ENCODE measurements at regions not wholly inside any gene's neighbourhood (a gene's known extent, or its start where the extent isn't known, plus 50 kb on each side); places are given as distances from the start of the nearest gene placed in this dataset.

GRCh38 chr10:111650088-111650487 lies 533.5 kb downstream of the GPAM start:
- Histone ChIP-seq H3K27ac (no peak overlapping the region), H3K4me3 (no peak overlapping the region), H3K9ac (ENCODE audit: insufficient read length) (no peak overlapping the region), H3K36me3 (ENCODE audit: insufficient read depth, low read length) (no peaks in the 10 kb centered on the region), H3K9me3 (ENCODE audit: low read depth, low read length) (no peaks in the 10 kb centered on the region)
- no peak for TF ChIP-seq POLR2AphosphoS5 (IDR thresholded peaks at IDR 0.05; ENCODE audit: borderline replicate concordance, low read depth, low read length)
- TF ChIP-seq EZH2 (IDR thresholded peaks at IDR 0.05), result no peak
- no peak for TF ChIP-seq FOXP2 (optimal IDR thresholded peaks at IDR 0.05; ENCODE audit: control extremely low read depth, extremely low read length, insufficient read depth)
- DNase-seq (ENCODE audit: low read depth, low spot score), result no peak

- no peaks in the 10 kb centered on the region for H3K36me3 ChIP-seq (ENCODE audit: insufficient read depth, low read length)
- no peaks in the 10 kb centered on the region for H3K9me3 ChIP-seq (ENCODE audit: low read depth, low read length)
- H3K9ac ChIP-seq (ENCODE audit: insufficient read length), result no peak overlapping the region
- H3K4me3 ChIP-seq, result no peak overlapping the region
- TF ChIP-seq FOXP2 (optimal IDR thresholded peaks at IDR 0.05; ENCODE audit: control extremely low read depth, extremely low read length, insufficient read depth), result no peak
- TF ChIP-seq POLR2AphosphoS5 (IDR thresholded peaks at IDR 0.05; ENCODE audit: borderline replicate concordance, low read depth, low read length), result no peak
- DNase-seq (ENCODE audit: low read depth, low spot score), result no peak
- no peak overlapping the region for H3K27ac ChIP-seq
Observed at GRCh38 chr10:111656066-111656465, 527.5 kb downstream of the GPAM start.

GRCh38 chr10:111677759-111678158 lies 505.8 kb downstream of the GPAM start:
- H3K9me3 ChIP-seq (ENCODE audit: low read depth, low read length), result no peaks in the 10 kb centered on the region
- no peak overlapping the region for H3K27ac ChIP-seq
- TF ChIP-seq EZH2 (IDR thresholded peaks at IDR 0.05) (no peak), POLR2AphosphoS5 (IDR thresholded peaks at IDR 0.05; ENCODE audit: borderline replicate concordance, low read depth, low read length) (no peak), FOXP2 (optimal IDR thresholded peaks at IDR 0.05; ENCODE audit: control extremely low read depth, extremely low read length, insufficient read depth) (no peak)
- no peak for DNase-seq (ENCODE audit: low read depth, low spot score)
- H3K36me3 ChIP-seq (ENCODE audit: insufficient read depth, low read length), result no peaks in the 10 kb centered on the region
- H3K9ac ChIP-seq (ENCODE audit: insufficient read length), result no peak overlapping the region
- no peak overlapping the region for H3K4me3 ChIP-seq

- no peak overlapping the region for H3K4me3 ChIP-seq
- no peaks in the 10 kb centered on the region for H3K36me3 ChIP-seq (ENCODE audit: insufficient read depth, low read length)
- no peaks in the 10 kb centered on the region for H3K9me3 ChIP-seq (ENCODE audit: low read depth, low read length)
- TF ChIP-seq POLR2AphosphoS5 (IDR thresholded peaks at IDR 0.05; ENCODE audit: borderline replicate concordance, low read depth, low read length), result no peak
- TF ChIP-seq FOXP2 (optimal IDR thresholded peaks at IDR 0.05; ENCODE audit: control extremely low read depth, extremely low read length, insufficient read depth), result no peak
- no peak for TF ChIP-seq EZH2 (IDR thresholded peaks at IDR 0.05)
- no peak overlapping the region for H3K27ac ChIP-seq
- H3K9ac ChIP-seq (ENCODE audit: insufficient read length), result no peak overlapping the region
- DNase-seq (ENCODE audit: low read depth, low spot score), result no peak
Observed at GRCh38 chr10:111686796-111687195, 496.8 kb downstream of the GPAM start.

- Histone ChIP-seq H3K36me3 (ENCODE audit: insufficient read depth, low read length) (no peaks in the 10 kb centered on the region), H3K27ac (no peak overlapping the region), H3K9ac (ENCODE audit: insufficient read length) (no peak overlapping the region), H3K4me3 (no peak overlapping the region), H3K9me3 (ENCODE audit: low read depth, low read length) (no peaks in the 10 kb centered on the region)
- no peak for TF ChIP-seq POLR2AphosphoS5 (IDR thresholded peaks at IDR 0.05; ENCODE audit: borderline replicate concordance, low read depth, low read length)
- no peak for TF ChIP-seq EZH2 (IDR thresholded peaks at IDR 0.05)
- TF ChIP-seq FOXP2 (optimal IDR thresholded peaks at IDR 0.05; ENCODE audit: control extremely low read depth, extremely low read length, insufficient read depth), result no peak
- DNase-seq (ENCODE audit: low read depth, low spot score), result no peak
Observed at GRCh38 chr10:111698711-111699110, 484.9 kb downstream of the GPAM start.

GRCh38 chr10:111703986-111704385 lies 479.6 kb downstream of the GPAM start:
- no peak for DNase-seq (ENCODE audit: low read depth, low spot score)
- TF ChIP-seq EZH2 (IDR thresholded peaks at IDR 0.05) (no peak), FOXP2 (optimal IDR thresholded peaks at IDR 0.05; ENCODE audit: control extremely low read depth, extremely low read length, insufficient read depth) (no peak), POLR2AphosphoS5 (IDR thresholded peaks at IDR 0.05; ENCODE audit: borderline replicate concordance, low read depth, low read length) (no peak)
- Histone ChIP-seq H3K27ac (no peak overlapping the region), H3K9ac (ENCODE audit: insufficient read length) (no peak overlapping the region), H3K36me3 (ENCODE audit: insufficient read depth, low read length) (no peaks in the 10 kb centered on the region), H3K9me3 (ENCODE audit: low read depth, low read length) (no peaks in the 10 kb centered on the region), H3K4me3 (no peak overlapping the region)

GRCh38 chr10:111705021-111705420 lies 478.5 kb downstream of the GPAM start:
- Histone ChIP-seq H3K36me3 (ENCODE audit: insufficient read depth, low read length) (no peaks in the 10 kb centered on the region), H3K9me3 (ENCODE audit: low read depth, low read length) (no peaks in the 10 kb centered on the region), H3K4me3 (no peak overlapping the region), H3K27ac (no peak overlapping the region), H3K9ac (ENCODE audit: insufficient read length) (no peak overlapping the region)
- TF ChIP-seq FOXP2 (optimal IDR thresholded peaks at IDR 0.05; ENCODE audit: control extremely low read depth, extremely low read length, insufficient read depth) (no peak), POLR2AphosphoS5 (IDR thresholded peaks at IDR 0.05; ENCODE audit: borderline replicate concordance, low read depth, low read length) (no peak), EZH2 (IDR thresholded peaks at IDR 0.05) (no peak)
- DNase-seq (ENCODE audit: low read depth, low spot score), result no peak

GRCh38 chr10:111706331-111706730 lies 477.2 kb downstream of the GPAM start:
- DNase-seq (ENCODE audit: low read depth, low spot score), result no peak
- TF ChIP-seq EZH2 (IDR thresholded peaks at IDR 0.05), result no peak
- TF ChIP-seq POLR2AphosphoS5 (IDR thresholded peaks at IDR 0.05; ENCODE audit: borderline replicate concordance, low read depth, low read length), result no peak
- no peak for TF ChIP-seq FOXP2 (optimal IDR thresholded peaks at IDR 0.05; ENCODE audit: control extremely low read depth, extremely low read length, insufficient read depth)
- Histone ChIP-seq H3K36me3 (ENCODE audit: insufficient read depth, low read length) (no peaks in the 10 kb centered on the region), H3K9ac (ENCODE audit: insufficient read length) (no peak overlapping the region), H3K4me3 (no peak overlapping the region), H3K9me3 (ENCODE audit: low read depth, low read length) (no peaks in the 10 kb centered on the region), H3K27ac (no peak overlapping the region)

- TF ChIP-seq EZH2 (IDR thresholded peaks at IDR 0.05) (no peak), POLR2AphosphoS5 (IDR thresholded peaks at IDR 0.05; ENCODE audit: borderline replicate concordance, low read depth, low read length) (no peak), FOXP2 (optimal IDR thresholded peaks at IDR 0.05; ENCODE audit: control extremely low read depth, extremely low read length, insufficient read depth) (no peak)
- Histone ChIP-seq H3K4me3 (no peak overlapping the region), H3K27ac (no peak overlapping the region), H3K36me3 (ENCODE audit: insufficient read depth, low read length) (no peaks in the 10 kb centered on the region), H3K9ac (ENCODE audit: insufficient read length) (no peak overlapping the region), H3K9me3 (ENCODE audit: low read depth, low read length) (no peaks in the 10 kb centered on the region)
- no peak for DNase-seq (ENCODE audit: low read depth, low spot score)
Observed at GRCh38 chr10:111707076-111707475, 476.5 kb downstream of the GPAM start.
